H1 (cell line): ENCODE measurements at regions not wholly inside any gene's neighbourhood (a gene's known extent, or its start where the extent isn't known, plus 50 kb on each side); places are given as distances from the start of the nearest gene placed in this dataset.

Source experiments
- SP1 ChIP-seq: IDR thresholded peaks from 2 replicates; pipeline ENCODE4 v1.6.1; 2011; ENCODE audit warnings: low read depth, low read length
- TF ChIP-seq, protein P1 (sequence below): fragments of 300-600 bp; sonication (generic); IDR thresholded peaks from 2 replicates; pipeline ENCODE4 v1.7.1; 2012; ENCODE audit warnings: low read length, moderate library complexity, mild to moderate bottlenecking, inconsistent platforms; ENCODE audit not compliant: insufficient replicate concordance

- TF ChIP-seq, protein P1, sequence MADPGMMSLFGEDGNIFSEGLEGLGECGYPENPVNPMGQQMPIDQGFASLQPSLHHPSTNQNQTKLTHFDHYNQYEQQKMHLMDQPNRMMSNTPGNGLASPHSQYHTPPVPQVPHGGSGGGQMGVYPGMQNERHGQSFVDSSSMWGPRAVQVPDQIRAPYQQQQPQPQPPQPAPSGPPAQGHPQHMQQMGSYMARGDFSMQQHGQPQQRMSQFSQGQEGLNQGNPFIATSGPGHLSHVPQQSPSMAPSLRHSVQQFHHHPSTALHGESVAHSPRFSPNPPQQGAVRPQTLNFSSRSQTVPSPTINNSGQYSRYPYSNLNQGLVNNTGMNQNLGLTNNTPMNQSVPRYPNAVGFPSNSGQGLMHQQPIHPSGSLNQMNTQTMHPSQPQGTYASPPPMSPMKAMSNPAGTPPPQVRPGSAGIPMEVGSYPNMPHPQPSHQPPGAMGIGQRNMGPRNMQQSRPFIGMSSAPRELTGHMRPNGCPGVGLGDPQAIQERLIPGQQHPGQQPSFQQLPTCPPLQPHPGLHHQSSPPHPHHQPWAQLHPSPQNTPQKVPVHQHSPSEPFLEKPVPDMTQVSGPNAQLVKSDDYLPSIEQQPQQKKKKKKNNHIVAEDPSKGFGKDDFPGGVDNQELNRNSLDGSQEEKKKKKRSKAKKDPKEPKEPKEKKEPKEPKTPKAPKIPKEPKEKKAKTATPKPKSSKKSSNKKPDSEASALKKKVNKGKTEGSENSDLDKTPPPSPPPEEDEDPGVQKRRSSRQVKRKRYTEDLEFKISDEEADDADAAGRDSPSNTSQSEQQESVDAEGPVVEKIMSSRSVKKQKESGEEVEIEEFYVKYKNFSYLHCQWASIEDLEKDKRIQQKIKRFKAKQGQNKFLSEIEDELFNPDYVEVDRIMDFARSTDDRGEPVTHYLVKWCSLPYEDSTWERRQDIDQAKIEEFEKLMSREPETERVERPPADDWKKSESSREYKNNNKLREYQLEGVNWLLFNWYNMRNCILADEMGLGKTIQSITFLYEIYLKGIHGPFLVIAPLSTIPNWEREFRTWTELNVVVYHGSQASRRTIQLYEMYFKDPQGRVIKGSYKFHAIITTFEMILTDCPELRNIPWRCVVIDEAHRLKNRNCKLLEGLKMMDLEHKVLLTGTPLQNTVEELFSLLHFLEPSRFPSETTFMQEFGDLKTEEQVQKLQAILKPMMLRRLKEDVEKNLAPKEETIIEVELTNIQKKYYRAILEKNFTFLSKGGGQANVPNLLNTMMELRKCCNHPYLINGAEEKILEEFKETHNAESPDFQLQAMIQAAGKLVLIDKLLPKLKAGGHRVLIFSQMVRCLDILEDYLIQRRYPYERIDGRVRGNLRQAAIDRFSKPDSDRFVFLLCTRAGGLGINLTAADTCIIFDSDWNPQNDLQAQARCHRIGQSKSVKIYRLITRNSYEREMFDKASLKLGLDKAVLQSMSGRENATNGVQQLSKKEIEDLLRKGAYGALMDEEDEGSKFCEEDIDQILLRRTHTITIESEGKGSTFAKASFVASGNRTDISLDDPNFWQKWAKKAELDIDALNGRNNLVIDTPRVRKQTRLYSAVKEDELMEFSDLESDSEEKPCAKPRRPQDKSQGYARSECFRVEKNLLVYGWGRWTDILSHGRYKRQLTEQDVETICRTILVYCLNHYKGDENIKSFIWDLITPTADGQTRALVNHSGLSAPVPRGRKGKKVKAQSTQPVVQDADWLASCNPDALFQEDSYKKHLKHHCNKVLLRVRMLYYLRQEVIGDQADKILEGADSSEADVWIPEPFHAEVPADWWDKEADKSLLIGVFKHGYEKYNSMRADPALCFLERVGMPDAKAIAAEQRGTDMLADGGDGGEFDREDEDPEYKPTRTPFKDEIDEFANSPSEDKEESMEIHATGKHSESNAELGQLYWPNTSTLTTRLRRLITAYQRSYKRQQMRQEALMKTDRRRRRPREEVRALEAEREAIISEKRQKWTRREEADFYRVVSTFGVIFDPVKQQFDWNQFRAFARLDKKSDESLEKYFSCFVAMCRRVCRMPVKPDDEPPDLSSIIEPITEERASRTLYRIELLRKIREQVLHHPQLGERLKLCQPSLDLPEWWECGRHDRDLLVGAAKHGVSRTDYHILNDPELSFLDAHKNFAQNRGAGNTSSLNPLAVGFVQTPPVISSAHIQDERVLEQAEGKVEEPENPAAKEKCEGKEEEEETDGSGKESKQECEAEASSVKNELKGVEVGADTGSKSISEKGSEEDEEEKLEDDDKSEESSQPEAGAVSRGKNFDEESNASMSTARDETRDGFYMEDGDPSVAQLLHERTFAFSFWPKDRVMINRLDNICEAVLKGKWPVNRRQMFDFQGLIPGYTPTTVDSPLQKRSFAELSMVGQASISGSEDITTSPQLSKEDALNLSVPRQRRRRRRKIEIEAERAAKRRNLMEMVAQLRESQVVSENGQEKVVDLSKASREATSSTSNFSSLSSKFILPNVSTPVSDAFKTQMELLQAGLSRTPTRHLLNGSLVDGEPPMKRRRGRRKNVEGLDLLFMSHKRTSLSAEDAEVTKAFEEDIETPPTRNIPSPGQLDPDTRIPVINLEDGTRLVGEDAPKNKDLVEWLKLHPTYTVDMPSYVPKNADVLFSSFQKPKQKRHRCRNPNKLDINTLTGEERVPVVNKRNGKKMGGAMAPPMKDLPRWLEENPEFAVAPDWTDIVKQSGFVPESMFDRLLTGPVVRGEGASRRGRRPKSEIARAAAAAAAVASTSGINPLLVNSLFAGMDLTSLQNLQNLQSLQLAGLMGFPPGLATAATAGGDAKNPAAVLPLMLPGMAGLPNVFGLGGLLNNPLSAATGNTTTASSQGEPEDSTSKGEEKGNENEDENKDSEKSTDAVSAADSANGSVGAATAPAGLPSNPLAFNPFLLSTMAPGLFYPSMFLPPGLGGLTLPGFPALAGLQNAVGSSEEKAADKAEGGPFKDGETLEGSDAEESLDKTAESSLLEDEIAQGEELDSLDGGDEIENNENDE: no peak
- TF ChIP-seq SP1: no peak
Observed at GRCh38 chr2:212928681-212929080, 222.7 kb downstream of the IKZF2 start (continued).
